Heart left ventricle (tissue), 13 donors: ENCODE measurements at regions not wholly inside any gene's neighbourhood (a gene's known extent, or its start where the extent isn't known, plus 50 kb on each side); places are given as distances from the start of the nearest gene placed in this dataset.

Source experiments
- POLR2A ChIP-seq, 2 donors: fragments of 450-650 bp; IDR thresholded peaks; one replicate each; pipeline ENCODE4 v1.6.1; 2017; ENCODE audit warnings: antibody characterized with exemption in 2 of 2, mild to moderate bottlenecking in 2 of 2, moderate library complexity in 2 of 2
- TF ChIP-seq, protein P1 (sequence below), 12 donors: fragments of 200-600 bp; sonication (generic) in 4 of 12; IDR thresholded peaks; one replicate each; pipeline versions ENCODE4 v1.5.0 to v1.8.0; 2018 to 2022; ENCODE audit warnings: antibody characterized with exemption in 12 of 12, mild to moderate bottlenecking in 5 of 12
- donor health status: ischemic (EF 13 %, LVEDD 7.1; RV severe dilation, severe dysfunction).
- donor health status: DM: no; HTN: yes; CAD: no.
- donor health status: DM: no; HTN: no; CAD: no.
- donor health status: ischemic (EF 25% LVEDD 6.9; RV normal size, moderate dysfunction).
- donor health status: ischemic (EF 25% LVEDD 5.7; RV mildly dilated, moderate dysfunction).
- donor health status: ischemic (EF 35%, LVEDD 5.7; RV mildly dilated, moderate dysfunction).
- donor health status: nonischemic (EF 11% LVEDD 7.7; RV severe dilation, severe dysfunction).
- donor health status: DM: yes; HTN: yes; CAD: no.
- donor health status: PGD.
- donor health status: ischemic (EF 29% LVEDD 5.4; RV normal size, mild dysfunction).
- donor health status: nonischemic (EF 23%, LVEDD 6.1; RV moderate dilation, normal function).

DNA sequence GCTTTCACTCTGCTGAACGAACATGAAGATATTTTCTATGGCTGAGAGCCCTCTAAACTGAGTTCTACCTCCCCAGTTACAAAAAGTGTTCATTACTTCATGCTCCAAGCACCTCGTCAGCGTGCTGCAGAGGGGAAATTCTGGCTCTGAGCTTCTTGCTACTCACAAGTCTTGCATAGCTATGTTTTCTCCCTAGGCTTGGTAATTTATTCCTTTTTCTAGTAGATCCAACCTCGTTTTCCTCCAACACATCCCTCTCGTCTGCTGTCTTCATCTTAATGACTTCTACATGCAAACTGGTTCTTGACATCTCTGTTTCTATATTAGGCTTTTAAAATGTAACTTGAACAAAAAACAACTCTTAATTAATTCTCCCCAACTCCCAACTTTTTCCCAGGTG lies 1034.5 kb downstream of the REEP3 start:
- TF ChIP-seq, protein P1, sequence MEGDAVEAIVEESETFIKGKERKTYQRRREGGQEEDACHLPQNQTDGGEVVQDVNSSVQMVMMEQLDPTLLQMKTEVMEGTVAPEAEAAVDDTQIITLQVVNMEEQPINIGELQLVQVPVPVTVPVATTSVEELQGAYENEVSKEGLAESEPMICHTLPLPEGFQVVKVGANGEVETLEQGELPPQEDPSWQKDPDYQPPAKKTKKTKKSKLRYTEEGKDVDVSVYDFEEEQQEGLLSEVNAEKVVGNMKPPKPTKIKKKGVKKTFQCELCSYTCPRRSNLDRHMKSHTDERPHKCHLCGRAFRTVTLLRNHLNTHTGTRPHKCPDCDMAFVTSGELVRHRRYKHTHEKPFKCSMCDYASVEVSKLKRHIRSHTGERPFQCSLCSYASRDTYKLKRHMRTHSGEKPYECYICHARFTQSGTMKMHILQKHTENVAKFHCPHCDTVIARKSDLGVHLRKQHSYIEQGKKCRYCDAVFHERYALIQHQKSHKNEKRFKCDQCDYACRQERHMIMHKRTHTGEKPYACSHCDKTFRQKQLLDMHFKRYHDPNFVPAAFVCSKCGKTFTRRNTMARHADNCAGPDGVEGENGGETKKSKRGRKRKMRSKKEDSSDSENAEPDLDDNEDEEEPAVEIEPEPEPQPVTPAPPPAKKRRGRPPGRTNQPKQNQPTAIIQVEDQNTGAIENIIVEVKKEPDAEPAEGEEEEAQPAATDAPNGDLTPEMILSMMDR (IDR thresholded peaks at IDR 0.05): no peak
- TF ChIP-seq POLR2A (IDR thresholded peaks at IDR 0.05): no peak
